Neutrophil (primary cell): ENCODE measurements at regions not wholly inside any gene's neighbourhood (a gene's known extent, or its start where the extent isn't known, plus 50 kb on each side); places are given as distances from the start of the nearest gene placed in this dataset.
"Not testable (repeated sequence)": the region's sequence is repeated elsewhere in the genome, so short reads cannot be mapped to it uniquely, and the experiment has no call there.

Experiments
- H3K27ac ChIP-seq: fragments of 200-600 bp; sonication (generic); 2 replicates; pipeline ENCODE4 v1.5.1; 2016; ENCODE audit warnings: mild to moderate bottlenecking, moderate library complexity
- H3K27me3 ChIP-seq: fragments of 200-600 bp; sonication (generic); 2 replicates; pipeline ENCODE4 v1.6.0; 2016; ENCODE audit warnings: mild to moderate bottlenecking
- H3K36me3 ChIP-seq: fragments of 200-600 bp; sonication (generic); 2 replicates; pipeline ENCODE4 v1.5.1; 2017
- H3K4me1 ChIP-seq, 2 experiments: fragments of 200-600 bp in 1 of 2; sonication (generic) in 1 of 2; 1 replicate in 1 of 2; 2 replicates in 1 of 2; pipeline versions ENCODE4 v1.5.1 to v1.6.1; 2013 to 2016; ENCODE audit warnings: low read depth in 1 of 2, low read length in 1 of 2, mild to moderate bottlenecking in 1 of 2, moderate library complexity in 1 of 2; ENCODE audit not compliant: control insufficient read depth in 1 of 2, insufficient read depth in 1 of 2
- H3K4me3 ChIP-seq, 2 experiments: fragments of 200-600 bp in 1 of 2; sonication (generic) in 1 of 2; 1 replicate in 1 of 2; 2 replicates in 1 of 2; pipeline ENCODE4 v1.5.1; 2013 to 2016; ENCODE audit warnings: low read depth in 1 of 2, low read length in 1 of 2, mild to moderate bottlenecking in 1 of 2, moderate library complexity in 1 of 2
- H3K9me3 ChIP-seq: fragments of 200-600 bp; sonication (generic); 2 replicates; pipeline ENCODE4 v1.5.1; 2016
- CTCF ChIP-seq: fragments of 200-600 bp; sonication (generic); IDR thresholded peaks from 2 replicates; pipeline ENCODE4 v1.5.1; 2016; ENCODE audit warnings: antibody characterized with exemption

- Histone ChIP-seq H3K36me3 (no peaks in the 10 kb centered on the region), H3K4me3 (no peak overlapping the region), H3K27ac (no peak overlapping the region), H3K27me3 (no peaks in the 10 kb centered on the region), H3K9me3 (no peaks in the 10 kb centered on the region), H3K4me1 (no peaks in the 10 kb centered on the region)
- no peak for TF ChIP-seq CTCF
Measured at GRCh38 chr13:54599413-54599812, 1570.8 kb downstream of the OLFM4 start.

- Histone ChIP-seq H3K36me3 (no peaks in the 10 kb centered on the region), H3K4me3 (no peak overlapping the region), H3K27me3 (no peaks in the 10 kb centered on the region), H3K4me1 (no peaks in the 10 kb centered on the region), H3K9me3 (no peaks in the 10 kb centered on the region), H3K27ac (no peak overlapping the region)
- no peak for TF ChIP-seq CTCF
Measured at GRCh38 chr13:54606944-54607343, 1578.3 kb downstream of the OLFM4 start.

- Histone ChIP-seq H3K9me3 (no peaks in the 10 kb centered on the region), H3K4me1 (no peaks in the 10 kb centered on the region), H3K27ac (no peak overlapping the region), H3K4me3 (no peak overlapping the region), H3K36me3 (no peaks in the 10 kb centered on the region), H3K27me3 (no peaks in the 10 kb centered on the region)
- no peak for TF ChIP-seq CTCF
Measured at GRCh38 chr13:54607421-54607820, 1578.8 kb downstream of the OLFM4 start.

GRCh38 chr13:54611390-54611789, 1582.8 kb downstream of the OLFM4 start:
- Histone ChIP-seq H3K4me1 (no peaks in the 10 kb centered on the region), H3K27ac (no peak overlapping the region), H3K9me3 (no peaks in the 10 kb centered on the region), H3K27me3 (no peaks in the 10 kb centered on the region), H3K4me3 (no peak overlapping the region), H3K36me3 (no peaks in the 10 kb centered on the region)
- no peak for TF ChIP-seq CTCF

GRCh38 chr13:54614726-54615125, 1586.1 kb downstream of the OLFM4 start:
- TF ChIP-seq CTCF: no peak
- no peak overlapping the region for H3K27ac ChIP-seq
- no peaks in the 10 kb centered on the region for H3K9me3 ChIP-seq
- no peaks in the 10 kb centered on the region for H3K4me1 ChIP-seq
- no peak overlapping the region for H3K4me3 ChIP-seq
- H3K27me3 ChIP-seq: no peaks in the 10 kb centered on the region
- H3K36me3 ChIP-seq: no peaks in the 10 kb centered on the region

- not testable (repeated sequence) for H3K4me1 ChIP-seq, H3K27me3 ChIP-seq, H3K4me3 ChIP-seq, H3K27ac ChIP-seq, H3K36me3 ChIP-seq, H3K9me3 ChIP-seq
Measured at GRCh38 chr13:54626504-54626903, 1597.9 kb downstream of the OLFM4 start.
